ENCODE measurements at regions not wholly inside any gene's neighbourhood (a gene's known extent, or its start where the extent isn't known, plus 50 kb on each side); places are given as distances from the start of the nearest gene placed in this dataset.

GRCh38 chrX:42437211-42437610 lies 340.8 kb downstream of the PPP1R2C start:
- Histone ChIP-seq H3K27me3 (ENCODE audit: insufficient read depth, low read length, poor library complexity, severe bottlenecking) (no peaks in the 10 kb centered on the region), H2AFZ (ENCODE audit: low read length) (no peak overlapping the region), H3K9ac (ENCODE audit: low read depth, low read length, poor library complexity, severe bottlenecking) (no peak overlapping the region), H3K4me3 (ENCODE audit: low read length, poor library complexity, severe bottlenecking) (no peak overlapping the region), H3K36me3 (ENCODE audit: insufficient read depth, low read length) (no peaks in the 10 kb centered on the region), H4K20me1 (ENCODE audit: insufficient read depth, low read length, poor library complexity, severe bottlenecking) (no peaks in the 10 kb centered on the region), H3F3A (ENCODE audit: low read depth) (no peaks in the 10 kb centered on the region), H3K4me2 (ENCODE audit: low read depth, low read length, poor library complexity, severe bottlenecking) (no peak overlapping the region), H3K79me2 (ENCODE audit: insufficient read depth, low read length) (no peaks in the 10 kb centered on the region), H3K4me1 (ENCODE audit: insufficient read depth, low read length, poor library complexity, severe bottlenecking) (no peaks in the 10 kb centered on the region), H3K9me2 (replicated peaks; ENCODE audit: low read depth, low read length) (no peaks in the 10 kb centered on the region), H3K9me3 (ENCODE audit: insufficient read depth, low read depth, low read length) (no peaks in the 10 kb centered on the region)
- no peak for TF ChIP-seq CTCF (conservative IDR thresholded peaks at IDR 0.05; ENCODE audit: low read length)
- no peak for TF ChIP-seq EZH2phosphoT487 (IDR thresholded peaks at IDR 0.05; ENCODE audit: borderline replicate concordance)

GRCh38 chrX:42434458-42435166 lies 343.4 kb downstream of the PPP1R2C start:
- no peaks in the 10 kb centered on the region for H3K36me3 ChIP-seq (ENCODE audit: insufficient read depth, low read length)
- no peaks in the 10 kb centered on the region for H3K9me3 ChIP-seq (ENCODE audit: insufficient read depth, low read depth, low read length)
- H3K27me3 ChIP-seq (ENCODE audit: insufficient read depth, low read length, poor library complexity, severe bottlenecking), result no peaks in the 10 kb centered on the region
- no peaks in the 10 kb centered on the region for H3F3A ChIP-seq (ENCODE audit: low read depth)
- no peak overlapping the region for H3K9ac ChIP-seq (ENCODE audit: low read depth, low read length, poor library complexity, severe bottlenecking)
- no peak overlapping the region for H2AFZ ChIP-seq (ENCODE audit: low read length)
- H3K4me2 ChIP-seq (ENCODE audit: low read depth, low read length, poor library complexity, severe bottlenecking), result no peak overlapping the region
- H3K4me1 ChIP-seq (ENCODE audit: insufficient read depth, low read length, poor library complexity, severe bottlenecking), result no peaks in the 10 kb centered on the region
- no peak overlapping the region for H3K4me3 ChIP-seq (ENCODE audit: low read length, poor library complexity, severe bottlenecking)
- no peaks in the 10 kb centered on the region for H3K79me2 ChIP-seq (ENCODE audit: insufficient read depth, low read length)
- no peaks in the 10 kb centered on the region for H3K9me2 ChIP-seq (replicated peaks; ENCODE audit: low read depth, low read length)
- no peak for TF ChIP-seq EZH2phosphoT487 (IDR thresholded peaks at IDR 0.05; ENCODE audit: borderline replicate concordance)
- TF ChIP-seq CTCF (conservative IDR thresholded peaks at IDR 0.05; ENCODE audit: low read length), result no peak
- no peaks in the 10 kb centered on the region for H4K20me1 ChIP-seq (ENCODE audit: insufficient read depth, low read length, poor library complexity, severe bottlenecking)

- Histone ChIP-seq H3K27me3 (ENCODE audit: insufficient read depth, low read length, poor library complexity, severe bottlenecking) (no peaks in the 10 kb centered on the region), H3K36me3 (ENCODE audit: insufficient read depth, low read length) (no peaks in the 10 kb centered on the region), H3K4me2 (ENCODE audit: low read depth, low read length, poor library complexity, severe bottlenecking) (no peak overlapping the region), H3K9me3 (ENCODE audit: insufficient read depth, low read depth, low read length) (no peaks in the 10 kb centered on the region), H3K4me3 (ENCODE audit: low read length, poor library complexity, severe bottlenecking) (no peak overlapping the region), H4K20me1 (ENCODE audit: insufficient read depth, low read length, poor library complexity, severe bottlenecking) (no peaks in the 10 kb centered on the region), H3K9ac (ENCODE audit: low read depth, low read length, poor library complexity, severe bottlenecking) (no peak overlapping the region), H3K79me2 (ENCODE audit: insufficient read depth, low read length) (no peaks in the 10 kb centered on the region), H2AFZ (ENCODE audit: low read length) (no peak overlapping the region), H3K9me2 (replicated peaks; ENCODE audit: low read depth, low read length) (no peaks in the 10 kb centered on the region), H3F3A (ENCODE audit: low read depth) (no peaks in the 10 kb centered on the region), H3K4me1 (ENCODE audit: insufficient read depth, low read length, poor library complexity, severe bottlenecking) (no peaks in the 10 kb centered on the region)
- TF ChIP-seq CTCF (conservative IDR thresholded peaks at IDR 0.05; ENCODE audit: low read length), result no peak
- TF ChIP-seq EZH2phosphoT487 (IDR thresholded peaks at IDR 0.05; ENCODE audit: borderline replicate concordance), result no peak
Measured at GRCh38 chrX:42432552-42432951, 345.4 kb downstream of the PPP1R2C start.

Measured in Loucy (cell line).